Body of pancreas (tissue), 4 donors: ENCODE measurements at regions not wholly inside any gene's neighbourhood (a gene's known extent, or its start where the extent isn't known, plus 50 kb on each side); places are given as distances from the start of the nearest gene placed in this dataset.

ENCODE experiments used
- ATAC-seq: fragments of 150-250 bp; one replicate; pipeline ENCODE4 v1.9.1; 2016
- DNase-seq, 4 donors: peaks; one replicate each; pipeline ENCODE4 v3.0.0-alpha.2; 2019
- H3K27ac ChIP-seq, 4 donors: fragments of 200-600 bp; sonication (generic); 1 replicate in 3 of 4; 2 replicates in 1 of 4; pipeline versions ENCODE4 v1.5.1 to v1.6.1; 2016 to 2019; ENCODE audit warnings: mild to moderate bottlenecking in 1 of 4, mixed read lengths in 1 of 4, moderate library complexity in 1 of 4
- H3K27me3 ChIP-seq, 2 donors: fragments of 200-600 bp; sonication (generic); one replicate each; pipeline ENCODE4 v1.6.0; 2016; ENCODE audit warnings: mild to moderate bottlenecking in 1 of 2
- H3K36me3 ChIP-seq, 2 donors: fragments of 200-600 bp; sonication (generic); replicated peaks in 1 of 2; 2 replicates each; pipeline ENCODE4 v1.5.1; 2016; ENCODE audit warnings: low read depth in 2 of 2; ENCODE audit not compliant: insufficient read depth in 1 of 2
- H3K4me1 ChIP-seq: fragments of 200-600 bp; sonication (generic); one replicate; pipeline ENCODE4 v1.6.0; 2016
- H3K4me3 ChIP-seq, 2 donors: fragments of 200-600 bp; sonication (generic); 1 replicate in 1 of 2; 2 replicates in 1 of 2; pipeline ENCODE4 v1.5.1; 2016 to 2019
- H3K9me3 ChIP-seq, 3 donors: fragments of 200-600 bp; sonication (generic); 1 replicate in 2 of 3; 2 replicates in 1 of 3; pipeline ENCODE4 v1.5.1; 2016
- POLR2A ChIP-seq, 3 donors: fragments of 450-650 bp; IDR thresholded peaks; one replicate each; pipeline ENCODE4 v1.6.1; 2016; ENCODE audit warnings: antibody characterized with exemption in 3 of 3, mild to moderate bottlenecking in 2 of 3
- WGBS, 2 donors: methylation state at CpG; one replicate each; pipeline ENCODE4 v1.1.5; 2017; 5-methylcytosine and 5-hydroxymethylcytosine counted together
- intact Hi-C: fragments of 100-400 bp; cut with DNase I; formaldehyde crosslinking; loops from one replicate; pipeline ENCODE4 v1.15.1; 2023
- TF ChIP-seq, protein P1 (sequence below), 7 experiments: fragments of 450-650 bp in 4 of 7; fragments of 200-600 bp in 3 of 7; sonication (generic) in 3 of 7; IDR thresholded peaks; one replicate each; pipeline ENCODE4 v1.5.1; 2016 to 2019; ENCODE audit warnings: antibody characterized with exemption in 7 of 7

DNA sequence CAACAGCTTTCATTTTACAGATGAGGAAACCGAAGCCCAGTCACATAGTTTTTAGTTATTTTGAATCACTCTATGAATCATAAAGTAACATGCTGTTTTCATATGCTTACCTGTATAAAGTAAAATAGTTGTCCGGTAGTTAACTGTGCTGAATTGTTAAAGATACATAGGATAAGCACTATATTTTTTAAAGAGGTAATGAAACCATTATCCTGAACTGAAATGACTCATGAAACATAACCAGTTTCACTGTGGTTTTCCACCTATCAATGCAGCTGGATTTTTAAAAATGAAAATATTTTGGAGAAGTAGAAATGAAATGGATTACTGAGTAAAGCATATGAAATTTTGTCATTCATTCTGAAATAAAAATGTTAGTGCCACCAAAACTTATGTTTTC is 655.0 kb downstream of the OLFM4 start:
- intact Hi-C loops = no loop called here
- H3K9me3 ChIP-seq = no peaks in the 10 kb centered on the region
- ATAC-seq (no peak), DNase-seq (no peak)
- H3K4me3 ChIP-seq = no peak overlapping the region
- 65 to 73% methylated on average over 2 of the region's 2 CpGs for WGBS, 2 donors
- H3K36me3 ChIP-seq = no peaks in the 10 kb centered on the region
- H3K27ac ChIP-seq = no peak overlapping the region
- H3K4me1 ChIP-seq = no peaks in the 10 kb centered on the region
- no peaks in the 10 kb centered on the region for H3K27me3 ChIP-seq
- TF ChIP-seq, protein P1, sequence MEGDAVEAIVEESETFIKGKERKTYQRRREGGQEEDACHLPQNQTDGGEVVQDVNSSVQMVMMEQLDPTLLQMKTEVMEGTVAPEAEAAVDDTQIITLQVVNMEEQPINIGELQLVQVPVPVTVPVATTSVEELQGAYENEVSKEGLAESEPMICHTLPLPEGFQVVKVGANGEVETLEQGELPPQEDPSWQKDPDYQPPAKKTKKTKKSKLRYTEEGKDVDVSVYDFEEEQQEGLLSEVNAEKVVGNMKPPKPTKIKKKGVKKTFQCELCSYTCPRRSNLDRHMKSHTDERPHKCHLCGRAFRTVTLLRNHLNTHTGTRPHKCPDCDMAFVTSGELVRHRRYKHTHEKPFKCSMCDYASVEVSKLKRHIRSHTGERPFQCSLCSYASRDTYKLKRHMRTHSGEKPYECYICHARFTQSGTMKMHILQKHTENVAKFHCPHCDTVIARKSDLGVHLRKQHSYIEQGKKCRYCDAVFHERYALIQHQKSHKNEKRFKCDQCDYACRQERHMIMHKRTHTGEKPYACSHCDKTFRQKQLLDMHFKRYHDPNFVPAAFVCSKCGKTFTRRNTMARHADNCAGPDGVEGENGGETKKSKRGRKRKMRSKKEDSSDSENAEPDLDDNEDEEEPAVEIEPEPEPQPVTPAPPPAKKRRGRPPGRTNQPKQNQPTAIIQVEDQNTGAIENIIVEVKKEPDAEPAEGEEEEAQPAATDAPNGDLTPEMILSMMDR (IDR thresholded peaks at IDR 0.05) = no peak
- no peak for TF ChIP-seq POLR2A (IDR thresholded peaks at IDR 0.05)

DNA sequence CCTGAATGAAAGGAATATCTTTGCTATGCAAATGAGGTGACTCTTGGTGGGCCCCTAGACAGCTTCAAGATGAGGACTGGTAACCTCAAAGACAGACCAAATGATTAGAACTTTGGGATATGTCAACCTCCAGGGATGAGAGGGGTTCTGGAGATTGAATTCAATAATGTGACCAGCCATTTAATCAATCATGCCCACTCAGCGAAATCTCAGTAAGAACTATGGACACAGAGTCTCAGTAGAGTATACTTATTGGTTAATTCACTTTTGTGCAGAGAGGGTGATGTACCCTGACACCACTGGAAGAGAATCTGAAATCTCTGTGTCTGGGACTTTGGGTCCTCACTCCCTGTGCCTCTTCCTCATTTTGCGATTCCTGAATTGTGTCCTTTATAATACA is 662.8 kb downstream of the OLFM4 start:
- no peak for ATAC-seq
- Histone ChIP-seq H3K9me3 (no peaks in the 10 kb centered on the region), H3K27me3 (no peaks in the 10 kb centered on the region), H3K4me3 (no peak overlapping the region), H3K27ac (no peak overlapping the region), H3K36me3 (no peaks in the 10 kb centered on the region), H3K4me1 (no peaks in the 10 kb centered on the region)
- DNase-seq = no peak
- WGBS, 2 donors = 76 to 95% methylated on average over 2 of the region's 2 CpGs
- intact Hi-C loops = no loop called here
- no peak for TF ChIP-seq POLR2A (IDR thresholded peaks at IDR 0.05)
- TF ChIP-seq, protein P1 (IDR thresholded peaks at IDR 0.05) = no peak

DNA sequence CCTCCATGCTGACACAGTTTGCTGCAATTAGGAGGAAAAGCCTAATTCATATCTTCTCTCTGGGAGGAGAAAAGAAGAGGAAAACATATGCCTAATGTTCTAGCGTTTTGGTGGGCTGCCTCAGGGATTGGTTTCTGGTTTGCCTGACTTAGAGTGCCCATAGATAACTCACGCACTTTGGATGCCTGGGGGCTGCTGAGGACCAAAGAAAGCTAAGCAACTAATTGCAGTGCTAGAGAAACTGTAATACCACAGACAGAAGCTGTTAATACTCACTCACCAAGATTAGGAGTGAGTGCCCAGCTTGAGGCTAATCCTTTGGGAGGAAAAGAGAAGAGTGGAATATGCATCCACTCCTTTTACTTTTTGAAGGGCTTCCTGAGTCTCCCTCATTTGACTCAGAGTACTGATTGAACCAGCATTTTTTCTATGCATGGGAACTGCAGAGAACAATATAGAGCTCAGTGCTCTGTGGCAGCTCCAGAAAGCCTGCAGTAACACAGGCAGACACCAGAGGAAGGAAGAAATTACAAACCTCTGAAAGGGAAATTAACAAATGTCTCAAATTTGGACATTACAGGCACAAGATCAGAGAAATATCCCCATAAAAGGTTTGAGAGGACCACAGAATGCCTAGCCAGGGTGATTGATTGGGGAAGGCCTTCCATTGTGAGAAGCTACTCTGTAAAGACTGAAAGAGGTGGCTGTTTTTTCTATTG is 666.4 kb downstream of the OLFM4 start:
- no peak for TF ChIP-seq POLR2A (IDR thresholded peaks at IDR 0.05)
- TF ChIP-seq, protein P1 (IDR thresholded peaks at IDR 0.05) = no peak
- Histone ChIP-seq H3K27ac (no peak overlapping the region), H3K4me3 (no peak overlapping the region), H3K4me1 (no peaks in the 10 kb centered on the region), H3K27me3 (no peaks in the 10 kb centered on the region), H3K36me3 (no peaks in the 10 kb centered on the region), H3K9me3 (peaks cover 0 to 2% (median 0%) of the 10 kb centered on the region in 3 donors)
- ATAC-seq (no peak), DNase-seq (no peak)
- WGBS, 2 donors = 40 to 51% methylated on average over 2 of the region's 2 CpGs
- intact Hi-C loops = no loop called here

DNA sequence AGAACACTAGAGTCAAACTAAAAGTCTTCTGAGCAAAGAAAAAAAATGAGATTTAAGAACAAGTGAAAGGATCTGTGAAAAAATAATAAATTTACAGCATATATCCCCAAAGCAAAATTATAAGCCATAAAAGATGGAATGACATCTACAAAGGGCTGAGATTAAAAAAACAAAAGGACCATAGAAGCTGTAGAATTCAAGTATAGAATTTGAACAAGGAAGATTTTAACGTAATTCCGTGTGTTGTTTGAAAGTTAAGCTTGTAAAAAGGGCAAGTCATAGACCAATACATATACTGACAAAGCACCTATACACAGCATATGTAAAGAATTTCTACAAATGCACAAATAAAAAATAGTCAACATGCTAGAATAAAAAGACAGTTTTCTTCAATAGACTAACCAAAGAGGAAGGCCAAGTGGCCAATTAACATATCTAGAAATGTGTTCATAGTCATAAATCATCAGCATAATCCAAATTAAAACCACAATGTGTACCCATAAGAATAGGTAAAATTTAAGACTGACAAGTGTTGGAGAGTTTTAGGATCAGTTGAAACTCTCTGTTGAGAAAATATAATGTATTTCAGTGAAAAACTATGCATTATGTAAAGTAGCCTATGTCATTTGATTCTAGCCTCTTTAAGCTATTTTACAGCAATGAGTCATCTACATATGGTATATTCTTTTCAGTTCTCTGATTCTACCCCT is 674.9 kb downstream of the OLFM4 start:
- peaks cover 0 to 2% (median 0%) of the 10 kb centered on the region in 3 donors for H3K9me3 ChIP-seq
- no peaks in the 10 kb centered on the region for H3K4me1 ChIP-seq
- intact Hi-C loops = no loop called here
- ATAC-seq (no peak), DNase-seq (no peak)
- H3K27ac ChIP-seq = no peak overlapping the region
- no peaks in the 10 kb centered on the region for H3K36me3 ChIP-seq
- TF ChIP-seq, protein P1 (IDR thresholded peaks at IDR 0.05) = no peak
- no peak for TF ChIP-seq POLR2A (IDR thresholded peaks at IDR 0.05)
- H3K27me3 ChIP-seq = no peaks in the 10 kb centered on the region
- H3K4me3 ChIP-seq = no peak overlapping the region
- WGBS, 2 donors = 82 to 89% methylated on average over 2 of the region's 2 CpGs
